PFSK-1 (cell line): ENCODE measurements at regions not wholly inside any gene's neighbourhood (a gene's known extent, or its start where the extent isn't known, plus 50 kb on each side); places are given as distances from the start of the nearest gene placed in this dataset.

Source experiments
- FOXP2 ChIP-seq: optimal IDR thresholded peaks from 2 replicates; pipeline ENCODE3; 2011; ENCODE audit warnings: borderline replicate concordance, control low read depth, inconsistent platforms; ENCODE audit not compliant: insufficient read depth; ENCODE audit errors: extremely low read length, extremely low read depth
- TAF1 ChIP-seq: IDR thresholded peaks from 2 replicates; pipeline ENCODE4 v1.6.1; 2012; ENCODE audit warnings: low read length, control low read depth, borderline replicate concordance; ENCODE audit not compliant: insufficient read depth
- TF ChIP-seq, protein P1 (sequence below), 2 experiments: IDR thresholded peaks; 2 replicates each; pipeline versions ENCODE4 v1.6.1 to v1.8.0; 2011 to 2012; ENCODE audit warnings: low read depth in 2 of 2, low read length in 2 of 2, control low read depth in 1 of 2, inconsistent platforms in 1 of 2, mild to moderate bottlenecking in 1 of 2, moderate library complexity in 1 of 2; ENCODE audit not compliant: insufficient read depth in 1 of 2

DNA sequence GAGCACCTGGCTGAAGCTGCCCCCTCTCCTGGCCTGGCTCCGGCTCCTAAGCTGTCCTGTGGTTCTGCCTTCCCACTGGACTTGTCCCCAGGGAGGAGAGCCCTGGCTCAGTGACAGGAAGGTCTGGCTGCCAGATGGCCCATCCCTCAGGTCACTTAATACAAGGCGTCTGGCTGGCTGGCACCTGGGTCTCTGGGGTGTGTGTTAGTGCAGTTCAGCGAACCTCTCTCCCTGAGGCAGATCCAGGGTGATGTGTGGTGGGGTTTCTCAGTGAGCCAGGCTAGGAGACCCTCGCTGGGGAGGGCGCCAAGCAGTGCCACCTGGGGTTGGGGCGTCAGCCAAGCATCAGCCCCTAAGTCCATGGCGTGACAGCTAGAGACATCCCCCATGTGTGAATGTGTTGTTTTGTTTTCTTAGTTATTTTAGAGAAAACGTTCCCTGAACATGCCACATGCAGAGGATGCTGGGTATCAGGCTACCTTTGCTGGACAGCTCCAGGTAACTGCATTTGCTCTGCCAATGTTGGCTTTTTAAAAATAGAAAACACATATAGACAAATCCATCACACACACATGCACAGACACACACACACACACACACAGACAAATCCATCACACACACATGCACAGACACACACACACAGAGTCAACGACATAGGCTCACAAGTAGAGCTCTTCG lies 56.4 kb upstream of the LRPAP1 start:
- TF ChIP-seq, protein P1, sequence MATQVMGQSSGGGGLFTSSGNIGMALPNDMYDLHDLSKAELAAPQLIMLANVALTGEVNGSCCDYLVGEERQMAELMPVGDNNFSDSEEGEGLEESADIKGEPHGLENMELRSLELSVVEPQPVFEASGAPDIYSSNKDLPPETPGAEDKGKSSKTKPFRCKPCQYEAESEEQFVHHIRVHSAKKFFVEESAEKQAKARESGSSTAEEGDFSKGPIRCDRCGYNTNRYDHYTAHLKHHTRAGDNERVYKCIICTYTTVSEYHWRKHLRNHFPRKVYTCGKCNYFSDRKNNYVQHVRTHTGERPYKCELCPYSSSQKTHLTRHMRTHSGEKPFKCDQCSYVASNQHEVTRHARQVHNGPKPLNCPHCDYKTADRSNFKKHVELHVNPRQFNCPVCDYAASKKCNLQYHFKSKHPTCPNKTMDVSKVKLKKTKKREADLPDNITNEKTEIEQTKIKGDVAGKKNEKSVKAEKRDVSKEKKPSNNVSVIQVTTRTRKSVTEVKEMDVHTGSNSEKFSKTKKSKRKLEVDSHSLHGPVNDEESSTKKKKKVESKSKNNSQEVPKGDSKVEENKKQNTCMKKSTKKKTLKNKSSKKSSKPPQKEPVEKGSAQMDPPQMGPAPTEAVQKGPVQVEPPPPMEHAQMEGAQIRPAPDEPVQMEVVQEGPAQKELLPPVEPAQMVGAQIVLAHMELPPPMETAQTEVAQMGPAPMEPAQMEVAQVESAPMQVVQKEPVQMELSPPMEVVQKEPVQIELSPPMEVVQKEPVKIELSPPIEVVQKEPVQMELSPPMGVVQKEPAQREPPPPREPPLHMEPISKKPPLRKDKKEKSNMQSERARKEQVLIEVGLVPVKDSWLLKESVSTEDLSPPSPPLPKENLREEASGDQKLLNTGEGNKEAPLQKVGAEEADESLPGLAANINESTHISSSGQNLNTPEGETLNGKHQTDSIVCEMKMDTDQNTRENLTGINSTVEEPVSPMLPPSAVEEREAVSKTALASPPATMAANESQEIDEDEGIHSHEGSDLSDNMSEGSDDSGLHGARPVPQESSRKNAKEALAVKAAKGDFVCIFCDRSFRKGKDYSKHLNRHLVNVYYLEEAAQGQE (IDR thresholded peaks at IDR 0.05; ENCODE audit: insufficient read depth in 1 of 2, low read depth in 2 of 2, low read length in 2 of 2), result peak in 1 of 2 experiments; percentile 76; a peak in 2 of 4 replicates

DNA sequence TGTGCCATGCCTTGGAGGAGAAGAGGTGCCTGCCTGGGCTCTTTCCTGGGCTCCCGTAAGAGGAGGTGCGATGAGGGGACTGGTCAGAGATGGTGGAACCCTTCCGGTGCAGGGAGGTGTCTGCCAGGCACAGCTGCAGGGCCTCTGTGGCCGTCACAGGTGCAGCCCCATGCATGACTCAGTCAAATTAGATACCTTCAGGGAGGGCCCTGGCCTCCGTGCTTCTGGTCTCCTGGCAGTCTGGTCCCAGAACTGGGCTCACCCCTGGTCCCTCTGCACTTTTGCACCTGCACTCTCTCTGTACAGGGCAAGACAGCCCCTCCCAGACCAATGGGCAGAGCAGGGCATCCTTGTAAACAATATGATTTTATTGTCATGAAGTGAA lies 49.9 kb upstream of the LRPAP1 start:
- TF ChIP-seq FOXP2 (no peak), TAF1 (no peak)
